ENCODE measurements at regions not wholly inside any gene's neighbourhood (a gene's known extent, or its start where the extent isn't known, plus 50 kb on each side); places are given as distances from the start of the nearest gene placed in this dataset.

DNA sequence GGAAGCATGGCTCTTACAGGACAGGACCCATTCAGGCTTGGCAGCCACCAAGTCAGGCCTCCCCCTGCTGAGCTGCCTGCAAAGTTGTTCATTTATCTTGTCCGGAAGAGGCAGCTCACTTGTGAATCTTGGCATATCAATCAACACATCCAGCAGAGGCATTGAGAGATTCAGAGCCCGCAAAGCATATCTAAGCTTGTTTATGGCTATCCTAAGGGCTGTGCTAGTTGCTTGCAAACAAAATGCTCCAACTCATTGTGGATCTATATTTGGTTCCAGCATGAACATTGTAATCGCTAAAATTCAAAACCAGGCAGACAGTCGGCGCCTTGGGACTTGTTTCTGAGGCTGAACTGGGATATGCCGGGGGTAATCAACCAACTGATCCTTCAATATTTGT, 106.1 kb downstream of the UNC5CL start:
- ChIA-PET CTCF (ENCODE audit: low intra/inter-chr PET ratio, low total read pairs) (no interaction called here), POLR2A (no interaction called here)
- ATAC-seq (no peak), FAIRE-seq (no peak), DNase-seq (ENCODE audit: low spot score) (no peak)
- in situ Hi-C loops (cut with HindIII; ENCODE audit: extremely low pct_ligation_motif_present, low pct_unique_long_range_greater_than_20kb) (no loop called here), intact Hi-C loops (cut with micrococcal nuclease; ENCODE audit: unreplicated experiment) (no loop called here)
- no peaks in the 10 kb centered on the region for H4K20me1 ChIP-seq (ENCODE audit: insufficient read depth, low read length)
- H3K9me3 ChIP-seq (ENCODE audit: low read length): no peaks in the 10 kb centered on the region
- H3K4me1 ChIP-seq (ENCODE audit: insufficient read depth, low read length): peaks cover 14% of the 10 kb centered on the region; the same call in 1 of the 2 replicates
- no TSS peak for BruUV-seq (replicated peaks)
- 77% methylated on average over 6 of the region's 6 CpGs for WGBS (ENCODE audit: low lambda C conversion rate)
- H3K27ac ChIP-seq (ENCODE audit: extremely low read length, insufficient read depth, low read length): no peak overlapping the region
- H3K4me3 ChIP-seq (replicated peaks in 1 of 3; ENCODE audit: insufficient read depth in 1 of 3, low read depth in 2 of 3, low read length in 3 of 3): no peak overlapping the region
- H3K79me2 ChIP-seq (ENCODE audit: insufficient read depth, low read length): no peaks in the 10 kb centered on the region
- H3K27me3 ChIP-seq (ENCODE audit: control insufficient read depth in 1 of 2, insufficient read depth in 2 of 2, low read length in 2 of 2): peaks cover 5 to 33% of the 10 kb centered on the region in 2 experiments; a peak in 2 of 5 replicates
- no peak overlapping the region for H2AFZ ChIP-seq (ENCODE audit: low read length)
- H3K9ac ChIP-seq (ENCODE audit: insufficient read depth, low read depth, low read length): no peak overlapping the region
- TF ChIP-seq TERF1 (CRISPR knock-in tag; IDR thresholded peaks at IDR 0.05): no peak
- TF ChIP-seq ZNF792 (CRISPR knock-in tag; IDR thresholded peaks at IDR 0.05): no peak
- TF ChIP-seq KLF16 (CRISPR knock-in tag; IDR thresholded peaks at IDR 0.05): no peak
- TF ChIP-seq ZSCAN9 (CRISPR knock-in tag; IDR thresholded peaks at IDR 0.05; ENCODE audit: borderline replicate concordance): no peak
- TF ChIP-seq KLF15 (CRISPR knock-in tag; IDR thresholded peaks at IDR 0.05; ENCODE audit: borderline replicate concordance): no peak
- TF ChIP-seq ZNF558 (CRISPR knock-in tag; IDR thresholded peaks at IDR 0.05; ENCODE audit: borderline replicate concordance): no peak
- no peak for TF ChIP-seq JUND (CRISPR knock-in tag; IDR thresholded peaks at IDR 0.05)
- TF ChIP-seq, protein P1, sequence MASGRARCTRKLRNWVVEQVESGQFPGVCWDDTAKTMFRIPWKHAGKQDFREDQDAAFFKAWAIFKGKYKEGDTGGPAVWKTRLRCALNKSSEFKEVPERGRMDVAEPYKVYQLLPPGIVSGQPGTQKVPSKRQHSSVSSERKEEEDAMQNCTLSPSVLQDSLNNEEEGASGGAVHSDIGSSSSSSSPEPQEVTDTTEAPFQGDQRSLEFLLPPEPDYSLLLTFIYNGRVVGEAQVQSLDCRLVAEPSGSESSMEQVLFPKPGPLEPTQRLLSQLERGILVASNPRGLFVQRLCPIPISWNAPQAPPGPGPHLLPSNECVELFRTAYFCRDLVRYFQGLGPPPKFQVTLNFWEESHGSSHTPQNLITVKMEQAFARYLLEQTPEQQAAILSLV (CRISPR knock-in tag; IDR thresholded peaks at IDR 0.05; ENCODE audit: borderline replicate concordance): no peak
- TF ChIP-seq ZNF841 (CRISPR knock-in tag; IDR thresholded peaks at IDR 0.05; ENCODE audit: borderline replicate concordance): no peak
- TF ChIP-seq U2AF1 (optimal IDR thresholded peaks at IDR 0.05; ENCODE audit: low read depth, low read length): no peak
- TF ChIP-seq ZNF572 (CRISPR knock-in tag; IDR thresholded peaks at IDR 0.05): no peak
- no peak for TF ChIP-seq ZNF501 (CRISPR knock-in tag; IDR thresholded peaks at IDR 0.05)
- no peak for TF ChIP-seq ZNF740 (CRISPR knock-in tag; IDR thresholded peaks at IDR 0.05)
- TF ChIP-seq, protein P2, sequence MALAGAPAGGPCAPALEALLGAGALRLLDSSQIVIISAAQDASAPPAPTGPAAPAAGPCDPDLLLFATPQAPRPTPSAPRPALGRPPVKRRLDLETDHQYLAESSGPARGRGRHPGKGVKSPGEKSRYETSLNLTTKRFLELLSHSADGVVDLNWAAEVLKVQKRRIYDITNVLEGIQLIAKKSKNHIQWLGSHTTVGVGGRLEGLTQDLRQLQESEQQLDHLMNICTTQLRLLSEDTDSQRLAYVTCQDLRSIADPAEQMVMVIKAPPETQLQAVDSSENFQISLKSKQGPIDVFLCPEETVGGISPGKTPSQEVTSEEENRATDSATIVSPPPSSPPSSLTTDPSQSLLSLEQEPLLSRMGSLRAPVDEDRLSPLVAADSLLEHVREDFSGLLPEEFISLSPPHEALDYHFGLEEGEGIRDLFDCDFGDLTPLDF (CRISPR knock-in tag; IDR thresholded peaks at IDR 0.05): no peak
- TF ChIP-seq NFYB (CRISPR knock-in tag; IDR thresholded peaks at IDR 0.05): no peak
- TF ChIP-seq ZFP90 (CRISPR knock-in tag; IDR thresholded peaks at IDR 0.05; ENCODE audit: borderline replicate concordance): no peak
- no peak for TF ChIP-seq ZC3H13 (CRISPR knock-in tag; IDR thresholded peaks at IDR 0.05)
- H3K36me3 ChIP-seq (replicated peaks in 1 of 2; ENCODE audit: control insufficient read depth in 1 of 2, insufficient read depth in 2 of 2, low read length in 2 of 2): no peaks in the 10 kb centered on the region
- no peak overlapping the region for H3K4me2 ChIP-seq (ENCODE audit: low read depth, low read length)
